GM21515 (cell line): ENCODE measurements at regions not wholly inside any gene's neighbourhood (a gene's known extent, or its start where the extent isn't known, plus 50 kb on each side); places are given as distances from the start of the nearest gene placed in this dataset.

Experiments
- ATAC-seq: cut with Tn5 transposase; IDR thresholded peaks from one replicate; pipeline ENCODE4 v1.9.1; 2021; ENCODE audit not compliant: unreplicated experiment

- ATAC-seq, result no peak
Measured at GRCh38 chr10:10794791-10795191, 222.9 kb upstream of the CELF2 start.

- no peak for ATAC-seq
Measured at GRCh38 chr10:10796061-10796773, 221.5 kb upstream of the CELF2 start.

GRCh38 chr10:10796774-10797415 is 220.8 kb upstream of the CELF2 start:
- ATAC-seq, result no peak

GRCh38 chr10:10797513-10797912 is 220.2 kb upstream of the CELF2 start:
- no peak for ATAC-seq

- no peak for ATAC-seq
Measured at GRCh38 chr10:10798102-10798863, 219.4 kb upstream of the CELF2 start.

- ATAC-seq, result no peak
Measured at GRCh38 chr10:10798864-10799192, 218.8 kb upstream of the CELF2 start.

- ATAC-seq, result no peak
Measured at GRCh38 chr10:10800961-10801360, 216.7 kb upstream of the CELF2 start.

GRCh38 chr10:10803278-10803677 is 214.4 kb upstream of the CELF2 start:
- ATAC-seq, result no peak

- ATAC-seq, result no peak
Measured at GRCh38 chr10:10804061-10804460, 213.6 kb upstream of the CELF2 start.

- ATAC-seq, result no peak
Measured at GRCh38 chr10:10804998-10805740, 212.5 kb upstream of the CELF2 start.

- ATAC-seq, result no peak
Measured at GRCh38 chr10:10807106-10807505, 210.6 kb upstream of the CELF2 start.

GRCh38 chr10:10811562-10811961 is 206.1 kb upstream of the CELF2 start:
- no peak for ATAC-seq

GRCh38 chr10:10813656-10814055 is 204.0 kb upstream of the CELF2 start:
- ATAC-seq, result no peak

GRCh38 chr10:10814069-10814468 is 203.6 kb upstream of the CELF2 start:
- no peak for ATAC-seq

GRCh38 chr10:10816447-10816846 is 201.2 kb upstream of the CELF2 start:
- no peak for ATAC-seq

- no peak for ATAC-seq
Measured at GRCh38 chr10:10817609-10818008, 200.1 kb upstream of the CELF2 start.

GRCh38 chr10:10818082-10818481 is 199.6 kb upstream of the CELF2 start:
- ATAC-seq, result no peak

- ATAC-seq, result no peak
Measured at GRCh38 chr10:10819206-10819856, 198.3 kb upstream of the CELF2 start.

- ATAC-seq, result no peak
Measured at GRCh38 chr10:10821926-10822325, 195.7 kb upstream of the CELF2 start.

- ATAC-seq, result no peak
Measured at GRCh38 chr10:10824591-10825148, 193.0 kb upstream of the CELF2 start.

GRCh38 chr10:10826125-10826524 is 191.5 kb upstream of the CELF2 start:
- ATAC-seq, result no peak
